SK-N-SH treated with all-trans-retinoic acid at 6 μM for 48 hours (cell line): ENCODE measurements at regions not wholly inside any gene's neighbourhood (a gene's known extent, or its start where the extent isn't known, plus 50 kb on each side); places are given as distances from the start of the nearest gene placed in this dataset.

ENCODE experiments used
- ARNTL ChIP-seq: fragments of 450-650 bp; formaldehyde crosslinking; IDR thresholded peaks from 2 replicates; pipeline ENCODE4 v1.5.0; 2020; ENCODE audit warnings: low read depth, mild to moderate bottlenecking, moderate library complexity, borderline replicate concordance
- RARB ChIP-seq: fragments of 250-450 bp; sonication (Bioruptor Pico); IDR thresholded peaks from 2 replicates; pipeline ENCODE4 v1.8.0; 2021; ENCODE audit warnings: mild to moderate bottlenecking, moderate library complexity

DNA sequence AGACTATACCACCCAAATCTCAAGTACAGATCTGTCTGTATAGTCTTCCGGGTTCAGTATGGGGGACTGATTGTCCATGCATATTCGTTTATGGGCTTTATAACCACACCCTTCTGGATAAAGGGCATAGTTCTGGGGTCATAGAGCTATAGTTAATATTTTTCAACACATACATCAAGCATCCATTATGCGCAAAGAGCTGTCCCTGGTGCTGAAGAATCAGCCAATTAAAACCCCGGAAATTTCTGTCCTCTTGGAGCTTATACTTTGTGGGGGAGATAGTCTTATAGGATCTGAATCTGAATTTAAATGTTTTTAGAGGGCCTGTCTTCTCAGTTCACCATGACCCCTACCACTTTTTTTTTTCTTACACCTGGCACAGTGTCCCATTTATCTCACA, 256.7 kb downstream of the SUDS3 start:
- TF ChIP-seq RARB (CRISPR knock-in tag), result no peak
- no peak for TF ChIP-seq ARNTL
